AG09309 (cell line): ENCODE measurements at regions not wholly inside any gene's neighbourhood (a gene's known extent, or its start where the extent isn't known, plus 50 kb on each side); places are given as distances from the start of the nearest gene placed in this dataset.

Experiments
- DNase-seq: peaks from one replicate; pipeline ENCODE4 v3.0.0-alpha.2; 2010; ENCODE audit warnings: low read depth
- H3K4me3 ChIP-seq: 2 replicates; pipeline ENCODE4 v1.5.1; 2011; ENCODE audit warnings: mild to moderate bottlenecking, low read depth, low read length, moderate library complexity; ENCODE audit not compliant: control insufficient read depth
- CTCF ChIP-seq: IDR thresholded peaks from 2 replicates; pipeline ENCODE4 v1.5.1; 2011; ENCODE audit warnings: mild to moderate bottlenecking, low read depth, low read length, inconsistent platforms; ENCODE audit not compliant: insufficient read depth, control insufficient read depth; ENCODE audit errors: missing control alignments

- H3K4me3 ChIP-seq, result no peak overlapping the region
- DNase-seq, result no peak
- TF ChIP-seq CTCF, result no peak
Observed at GRCh38 chr1:58096714-58097113, 449.8 kb downstream of the OMA1 start.

GRCh38 chr1:58095183-58095582 is 451.3 kb downstream of the OMA1 start:
- H3K4me3 ChIP-seq, result no peak overlapping the region
- no peak for DNase-seq
- TF ChIP-seq CTCF, result no peak

GRCh38 chr1:58094221-58094620 is 452.3 kb downstream of the OMA1 start:
- TF ChIP-seq CTCF, result no peak
- no peak overlapping the region for H3K4me3 ChIP-seq
- DNase-seq, result no peak

- no peak overlapping the region for H3K4me3 ChIP-seq
- TF ChIP-seq CTCF, result no peak
- DNase-seq, result no peak
Observed at GRCh38 chr1:58090640-58091039, 455.9 kb downstream of the OMA1 start.

- no peak for TF ChIP-seq CTCF
- DNase-seq, result no peak
- no peak overlapping the region for H3K4me3 ChIP-seq
Observed at GRCh38 chr1:58089898-58090534, 456.5 kb downstream of the OMA1 start.

GRCh38 chr1:58084266-58084665 is 462.3 kb downstream of the OMA1 start:
- H3K4me3 ChIP-seq, result no peak overlapping the region
- TF ChIP-seq CTCF, result no peak
- DNase-seq, result no peak

GRCh38 chr1:58082596-58082995 is 463.9 kb downstream of the OMA1 start:
- TF ChIP-seq CTCF, result no peak
- no peak for DNase-seq
- H3K4me3 ChIP-seq, result no peak overlapping the region
